Naive thymus-derived CD8-positive, alpha-beta T cell (primary cell): ENCODE measurements at regions not wholly inside any gene's neighbourhood (a gene's known extent, or its start where the extent isn't known, plus 50 kb on each side); places are given as distances from the start of the nearest gene placed in this dataset.

ENCODE experiments used
- ATAC-seq, 2 donors: fragments of 150-1000 bp; cut with Tn5 transposase in 1 of 2; sonication (Bioruptor Pico), chemical (Tn5 transposase) in 1 of 2; 1 replicate in 1 of 2; 2 replicates in 1 of 2; pipeline ENCODE4 v1.10.0; 2021; ENCODE audit warnings: mild to moderate bottlenecking in 2 of 2, moderate library complexity in 2 of 2
- POLR2A ChIA-PET: fragments of 350-600 bp; sonication (Branson Sonifier 250); formaldehyde crosslinking; loops from one replicate; lab custom pipeline; 2021; ENCODE audit warnings: antibody characterized with exemption; lab: Charles Lee
- DNase-seq, 10 donors: peaks; one replicate each; pipeline versions ENCODE4 v3.0.0 to v3.0.0-alpha.2; 2020 to 2022
- H3K27ac Mint-ChIP-seq, 10 donors: one replicate each; pipeline ENCODE4 v1.8.0; 2020 to 2022; ENCODE audit warnings: mild to moderate bottlenecking in 10 of 10, mixed read lengths in 10 of 10, moderate library complexity in 4 of 10, inconsistent platforms in 1 of 10
- H3K27me3 Mint-ChIP-seq, 5 donors: one replicate each; pipeline ENCODE4 v1.8.0; 2021 to 2022; ENCODE audit warnings: mixed read lengths in 5 of 5
- H3K36me3 Mint-ChIP-seq, 3 donors: one replicate each; pipeline ENCODE4 v1.8.0; 2020 to 2022; ENCODE audit warnings: mixed read lengths in 3 of 3, mild to moderate bottlenecking in 2 of 3, inconsistent platforms in 1 of 3
- H3K4me1 Mint-ChIP-seq, 4 donors: one replicate each; pipeline ENCODE4 v1.8.0; 2021 to 2022; ENCODE audit warnings: mixed read lengths in 4 of 4
- H3K4me3 Mint-ChIP-seq, 10 donors: one replicate each; pipeline ENCODE4 v1.8.0; 2020 to 2022; ENCODE audit warnings: mild to moderate bottlenecking in 10 of 10, mixed read lengths in 10 of 10, moderate library complexity in 6 of 10, inconsistent platforms in 1 of 10
- H3K9me3 Mint-ChIP-seq, 9 donors: one replicate each; pipeline ENCODE4 v1.8.0; 2020 to 2022; ENCODE audit warnings: mixed read lengths in 9 of 9, mild to moderate bottlenecking in 3 of 9, inconsistent platforms in 1 of 9, moderate library complexity in 1 of 9

- H3K4me3 Mint-ChIP-seq = no peak overlapping the region
- H3K27me3 Mint-ChIP-seq = peaks cover 15 to 64% (median 35%) of the 10 kb centered on the region in 5 donors
- peaks cover 0 to 2% (median 0%) of the 10 kb centered on the region in 3 donors for H3K36me3 Mint-ChIP-seq
- ATAC-seq (no peak), DNase-seq (no peak)
- H3K4me1 Mint-ChIP-seq = peaks cover 0 to 2% (median under 1%) of the 10 kb centered on the region in 4 donors
- H3K27ac Mint-ChIP-seq = no peak overlapping the region
- POLR2A ChIA-PET = no interaction called here
- H3K9me3 Mint-ChIP-seq = no peaks in the 10 kb centered on the region
Observed at GRCh38 chr14:94864387-94865195, 94.7 kb upstream of the GSC start.

- no peak for DNase-seq
- ATAC-seq = no peak
- Mint-ChIP-seq H3K27ac (no peak overlapping the region), H3K36me3 (peaks cover 0 to 2% (median 0%) of the 10 kb centered on the region in 3 donors), H3K4me3 (no peak overlapping the region), H3K9me3 (no peaks in the 10 kb centered on the region), H3K4me1 (peaks cover 0 to 2% (median under 1%) of the 10 kb centered on the region in 4 donors), H3K27me3 (peaks cover 14 to 71% (median 35%) of the 10 kb centered on the region in 5 donors)
- POLR2A ChIA-PET = no interaction called here
Observed at GRCh38 chr14:94863366-94863765, 93.5 kb upstream of the GSC start.

GRCh38 chr14:94857950-94858349 lies 88.0 kb upstream of the GSC start:
- POLR2A ChIA-PET = no interaction called here
- Mint-ChIP-seq H3K4me3 (no peak overlapping the region), H3K27ac (no peak overlapping the region), H3K9me3 (peaks cover 0 to 17% (median 8%) of the 10 kb centered on the region in 9 donors), H3K27me3 (peaks cover 5 to 59% (median 17%) of the 10 kb centered on the region in 5 donors), H3K36me3 (peaks cover 0 to 5% (median 0%) of the 10 kb centered on the region in 3 donors), H3K4me1 (peaks cover 0 to 1% (median 0%) of the 10 kb centered on the region in 4 donors)
- DNase-seq (no peak), ATAC-seq (no peak)

GRCh38 chr14:94853920-94854319 lies 84.0 kb upstream of the GSC start:
- POLR2A ChIA-PET = interaction anchor here (0.6 kb wide), 1 partner anchor 325 kb away, joined by 3 read pairs; no protein-coding TSS in a partner anchor
- no peak overlapping the region for H3K4me3 Mint-ChIP-seq
- no peak for ATAC-seq
- H3K27ac Mint-ChIP-seq = no peak overlapping the region
- DNase-seq = no peak
- peaks cover 0 to 5% (median 0%) of the 10 kb centered on the region in 3 donors for H3K36me3 Mint-ChIP-seq
- peaks cover 2 to 21% (median 4%) of the 10 kb centered on the region in 5 donors for H3K27me3 Mint-ChIP-seq
- H3K9me3 Mint-ChIP-seq = peaks cover 0 to 17% (median 8%) of the 10 kb centered on the region in 9 donors
- H3K4me1 Mint-ChIP-seq = no peaks in the 10 kb centered on the region

GRCh38 chr14:94850309-94851211 lies 80.6 kb upstream of the GSC start:
- H3K27ac Mint-ChIP-seq = no peak overlapping the region
- peaks cover 0 to 5% (median 0%) of the 10 kb centered on the region in 3 donors for H3K36me3 Mint-ChIP-seq
- H3K4me3 Mint-ChIP-seq = no peak overlapping the region
- peaks cover 0 to 17% (median 8%) of the 10 kb centered on the region in 9 donors for H3K9me3 Mint-ChIP-seq
- no peaks in the 10 kb centered on the region for H3K4me1 Mint-ChIP-seq
- POLR2A ChIA-PET = interaction anchor here (0.7 kb wide), 1 partner anchor 37 kb away, joined by 4 read pairs; no protein-coding TSS in a partner anchor
- ATAC-seq = no peak
- DNase-seq = no peak
- H3K27me3 Mint-ChIP-seq = peaks cover 0 to 11% (median 3%) of the 10 kb centered on the region in 5 donors

- ATAC-seq (no peak), DNase-seq (no peak)
- no peak overlapping the region for H3K4me3 Mint-ChIP-seq
- no peak overlapping the region for H3K27ac Mint-ChIP-seq
- no peaks in the 10 kb centered on the region for H3K9me3 Mint-ChIP-seq
- H3K36me3 Mint-ChIP-seq = no peaks in the 10 kb centered on the region
- POLR2A ChIA-PET = no interaction called here
- H3K27me3 Mint-ChIP-seq = peaks cover 0 to 21% (median 8%) of the 10 kb centered on the region in 5 donors
- no peaks in the 10 kb centered on the region for H3K4me1 Mint-ChIP-seq
Observed at GRCh38 chr14:94844593-94845152, 74.8 kb upstream of the GSC start.

- no peak for ATAC-seq
- no peaks in the 10 kb centered on the region for H3K36me3 Mint-ChIP-seq
- POLR2A ChIA-PET = no interaction called here
- DNase-seq = no peak
- no peaks in the 10 kb centered on the region for H3K4me1 Mint-ChIP-seq
- no peak overlapping the region for H3K4me3 Mint-ChIP-seq
- peaks cover 0 to 6% (median 0%) of the 10 kb centered on the region in 9 donors for H3K9me3 Mint-ChIP-seq
- no peak overlapping the region for H3K27ac Mint-ChIP-seq
- H3K27me3 Mint-ChIP-seq = peaks cover 0 to 32% (median 3%) of the 10 kb centered on the region in 5 donors
Observed at GRCh38 chr14:94840467-94840866, 70.6 kb upstream of the GSC start.

- H3K4me3 Mint-ChIP-seq = no peak overlapping the region
- POLR2A ChIA-PET = no interaction called here
Observed at GRCh38 chr14:94839348-94839747, 69.4 kb upstream of the GSC start.

GRCh38 chr14:94836849-94837248 lies 66.9 kb upstream of the GSC start:
- peaks cover 2 to 29% (median 2%) of the 10 kb centered on the region in 5 donors for H3K27me3 Mint-ChIP-seq
- H3K4me3 Mint-ChIP-seq = no peak overlapping the region
- peaks cover 0 to 10% (median 0%) of the 10 kb centered on the region in 9 donors for H3K9me3 Mint-ChIP-seq
- H3K36me3 Mint-ChIP-seq = peaks cover 0 to 7% (median 0%) of the 10 kb centered on the region in 3 donors
- H3K4me1 Mint-ChIP-seq = no peaks in the 10 kb centered on the region
- no peak for ATAC-seq
- POLR2A ChIA-PET = no interaction called here
- no peak for DNase-seq
- no peak overlapping the region for H3K27ac Mint-ChIP-seq

More at GRCh38 chr14:94839348-94839747, 69.4 kb upstream of the GSC start:
- H3K27ac Mint-ChIP-seq = no peak overlapping the region
- H3K4me1 Mint-ChIP-seq = no peaks in the 10 kb centered on the region
- peaks cover 0 to 32% (median 2%) of the 10 kb centered on the region in 5 donors for H3K27me3 Mint-ChIP-seq
- DNase-seq = no peak
- no peak for ATAC-seq
- H3K36me3 Mint-ChIP-seq = peaks cover 0 to 6% (median 0%) of the 10 kb centered on the region in 3 donors
- peaks cover 0 to 10% (median 0%) of the 10 kb centered on the region in 9 donors for H3K9me3 Mint-ChIP-seq

- H3K36me3 Mint-ChIP-seq = peaks cover 0 to 7% (median 0%) of the 10 kb centered on the region in 3 donors
Observed at GRCh38 chr14:94833633-94834032, 63.7 kb upstream of the GSC start.

GRCh38 chr14:94831085-94831484 lies 61.2 kb upstream of the GSC start:
- POLR2A ChIA-PET = no interaction called here
- Mint-ChIP-seq H3K4me3 (no peak overlapping the region), H3K27ac (no peak overlapping the region), H3K4me1 (no peaks in the 10 kb centered on the region), H3K36me3 (peaks cover 0 to 7% (median 0%) of the 10 kb centered on the region in 3 donors), H3K27me3 (peaks cover 2 to 10% (median 6%) of the 10 kb centered on the region in 5 donors), H3K9me3 (peaks cover 0 to 10% (median 0%) of the 10 kb centered on the region in 9 donors)
- ATAC-seq (no peak), DNase-seq (no peak)

More at GRCh38 chr14:94833633-94834032, 63.7 kb upstream of the GSC start:
- Mint-ChIP-seq H3K27me3 (peaks cover 0 to 5% (median 2%) of the 10 kb centered on the region in 5 donors), H3K27ac (no peak overlapping the region), H3K9me3 (peaks cover 0 to 10% (median 0%) of the 10 kb centered on the region in 9 donors), H3K4me3 (no peak overlapping the region), H3K4me1 (no peaks in the 10 kb centered on the region)
- ATAC-seq (no peak), DNase-seq (no peak)
- POLR2A ChIA-PET = no interaction called here
